ENCODE measurements at regions not wholly inside any gene's neighbourhood (a gene's known extent, or its start where the extent isn't known, plus 50 kb on each side); places are given as distances from the start of the nearest gene placed in this dataset.

DNA sequence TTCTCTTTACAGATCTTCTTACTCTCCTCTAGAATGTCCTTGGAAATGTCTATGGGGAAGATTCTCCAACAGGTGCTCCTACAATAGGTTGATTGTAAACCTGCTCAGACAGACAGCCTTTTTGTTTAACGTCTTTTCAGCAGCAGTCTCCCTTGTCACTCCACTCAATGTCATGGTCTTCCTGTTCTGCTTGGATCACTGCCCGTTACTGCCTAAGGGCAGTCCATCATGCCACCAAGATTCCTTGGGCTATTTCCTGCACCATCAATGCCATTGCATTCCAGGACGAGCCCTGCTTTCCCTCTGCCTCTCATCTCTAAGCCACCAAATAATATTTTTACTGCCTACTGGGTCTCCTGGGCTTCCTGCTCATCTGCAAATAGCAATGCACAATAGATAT lies 97.4 kb upstream of the GALNT5 start:
- TF ChIP-seq, protein P1, sequence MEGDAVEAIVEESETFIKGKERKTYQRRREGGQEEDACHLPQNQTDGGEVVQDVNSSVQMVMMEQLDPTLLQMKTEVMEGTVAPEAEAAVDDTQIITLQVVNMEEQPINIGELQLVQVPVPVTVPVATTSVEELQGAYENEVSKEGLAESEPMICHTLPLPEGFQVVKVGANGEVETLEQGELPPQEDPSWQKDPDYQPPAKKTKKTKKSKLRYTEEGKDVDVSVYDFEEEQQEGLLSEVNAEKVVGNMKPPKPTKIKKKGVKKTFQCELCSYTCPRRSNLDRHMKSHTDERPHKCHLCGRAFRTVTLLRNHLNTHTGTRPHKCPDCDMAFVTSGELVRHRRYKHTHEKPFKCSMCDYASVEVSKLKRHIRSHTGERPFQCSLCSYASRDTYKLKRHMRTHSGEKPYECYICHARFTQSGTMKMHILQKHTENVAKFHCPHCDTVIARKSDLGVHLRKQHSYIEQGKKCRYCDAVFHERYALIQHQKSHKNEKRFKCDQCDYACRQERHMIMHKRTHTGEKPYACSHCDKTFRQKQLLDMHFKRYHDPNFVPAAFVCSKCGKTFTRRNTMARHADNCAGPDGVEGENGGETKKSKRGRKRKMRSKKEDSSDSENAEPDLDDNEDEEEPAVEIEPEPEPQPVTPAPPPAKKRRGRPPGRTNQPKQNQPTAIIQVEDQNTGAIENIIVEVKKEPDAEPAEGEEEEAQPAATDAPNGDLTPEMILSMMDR (IDR thresholded peaks at IDR 0.05; ENCODE audit: insufficient read depth, low read length, poor library complexity, severe bottlenecking) = no peak
- no peak for TF ChIP-seq EZH2phosphoT487 (conservative IDR thresholded peaks at IDR 0.05; ENCODE audit: low read length)

Measured in SU-DHL-6 (cell line).